Hepatocyte (in vitro differentiated cells): ENCODE measurements at regions not wholly inside any gene's neighbourhood (a gene's known extent, or its start where the extent isn't known, plus 50 kb on each side); places are given as distances from the start of the nearest gene placed in this dataset.

ENCODE experiments used
- EZH2phosphoT487 ChIP-seq: fragments of 200-600 bp; sonication (generic); IDR thresholded peaks from one replicate; pipeline ENCODE4 v1.6.1; 2018; ENCODE audit warnings: antibody characterized with exemption, mild to moderate bottlenecking, low read depth, moderate library complexity; ENCODE audit not compliant: unreplicated experiment, severe bottlenecking
- TF ChIP-seq, protein P1 (sequence below): fragments of 200-600 bp; sonication (generic); IDR thresholded peaks from 2 replicates; pipeline ENCODE4 v1.5.1; 2016; ENCODE audit warnings: antibody characterized with exemption, mild to moderate bottlenecking; ENCODE audit not compliant: poor library complexity

DNA sequence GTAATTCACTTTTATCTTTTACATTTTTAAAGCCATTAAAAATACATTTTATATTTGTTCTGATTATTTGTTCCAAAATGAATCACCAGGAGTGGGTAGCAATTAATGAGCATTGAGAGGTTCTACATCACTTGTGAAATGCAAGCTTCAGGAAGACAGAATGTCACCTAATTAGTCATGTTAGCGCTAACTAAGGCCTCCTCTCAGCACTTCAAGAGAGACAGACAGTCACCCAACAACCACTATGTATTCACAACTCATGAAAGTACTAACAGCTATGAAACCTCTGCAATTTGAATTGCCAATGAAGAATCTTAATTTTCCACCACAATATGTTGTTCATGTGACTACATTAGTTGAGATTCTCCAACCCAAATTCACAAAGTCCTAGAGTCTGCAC lies 611.0 kb downstream of the KCNJ3 start:
- TF ChIP-seq, protein P1, sequence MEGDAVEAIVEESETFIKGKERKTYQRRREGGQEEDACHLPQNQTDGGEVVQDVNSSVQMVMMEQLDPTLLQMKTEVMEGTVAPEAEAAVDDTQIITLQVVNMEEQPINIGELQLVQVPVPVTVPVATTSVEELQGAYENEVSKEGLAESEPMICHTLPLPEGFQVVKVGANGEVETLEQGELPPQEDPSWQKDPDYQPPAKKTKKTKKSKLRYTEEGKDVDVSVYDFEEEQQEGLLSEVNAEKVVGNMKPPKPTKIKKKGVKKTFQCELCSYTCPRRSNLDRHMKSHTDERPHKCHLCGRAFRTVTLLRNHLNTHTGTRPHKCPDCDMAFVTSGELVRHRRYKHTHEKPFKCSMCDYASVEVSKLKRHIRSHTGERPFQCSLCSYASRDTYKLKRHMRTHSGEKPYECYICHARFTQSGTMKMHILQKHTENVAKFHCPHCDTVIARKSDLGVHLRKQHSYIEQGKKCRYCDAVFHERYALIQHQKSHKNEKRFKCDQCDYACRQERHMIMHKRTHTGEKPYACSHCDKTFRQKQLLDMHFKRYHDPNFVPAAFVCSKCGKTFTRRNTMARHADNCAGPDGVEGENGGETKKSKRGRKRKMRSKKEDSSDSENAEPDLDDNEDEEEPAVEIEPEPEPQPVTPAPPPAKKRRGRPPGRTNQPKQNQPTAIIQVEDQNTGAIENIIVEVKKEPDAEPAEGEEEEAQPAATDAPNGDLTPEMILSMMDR = no peak
- TF ChIP-seq EZH2phosphoT487 = no peak
